GM13976 (cell line): ENCODE measurements at regions not wholly inside any gene's neighbourhood (a gene's known extent, or its start where the extent isn't known, plus 50 kb on each side); places are given as distances from the start of the nearest gene placed in this dataset.

Source experiments
- DNase-seq: peaks from one replicate; pipeline ENCODE4 v3.0.0; 2012; ENCODE audit warnings: low spot score
- in situ Hi-C: fragments of 300-500 bp; cut with MboI; formaldehyde crosslinking; loops from one replicate; pipeline ENCODE4 v1.12.0; 2022; ENCODE audit warnings: low sequenced_read_pairs, mixed read lengths, inconsistent platforms; ENCODE audit not compliant: unreplicated experiment
- TF ChIP-seq, protein P1 (sequence below): IDR thresholded peaks from 2 replicates; pipeline ENCODE4 v1.5.1; 2012; ENCODE audit warnings: borderline replicate concordance, mild to moderate bottlenecking; ENCODE audit not compliant: insufficient read depth; ENCODE audit errors: extremely low read depth, missing control alignments, control extremely low read depth

DNA sequence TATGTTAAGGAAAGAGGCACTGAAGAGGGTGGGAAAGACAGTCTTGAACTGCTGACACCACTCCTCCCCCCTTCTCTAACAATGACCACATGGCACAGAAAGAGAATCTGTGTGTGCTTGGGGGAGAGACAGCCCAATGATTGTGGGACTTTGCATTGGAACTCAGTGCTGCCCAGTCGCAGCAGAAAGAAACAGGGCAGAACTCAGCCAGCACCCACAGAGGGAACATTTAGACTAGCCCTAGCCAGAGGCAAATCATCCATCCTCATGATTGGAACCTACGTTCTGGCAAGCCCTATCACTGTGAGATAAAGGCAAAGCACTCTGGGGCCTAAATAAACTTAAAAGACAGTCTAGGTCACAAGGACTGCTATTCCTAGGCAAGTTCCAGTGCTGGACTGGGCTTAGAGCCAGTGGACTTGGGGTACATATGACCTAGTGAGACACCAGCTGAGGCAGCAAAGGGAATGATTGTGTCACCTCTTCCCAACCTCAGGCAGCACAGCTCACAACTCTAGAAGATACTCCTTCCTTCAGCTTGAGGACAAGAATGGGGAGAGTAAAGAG is 132.8 kb upstream of the S100G start:
- no peak for DNase-seq
- in situ Hi-C loops = no loop called here
- TF ChIP-seq, protein P1, sequence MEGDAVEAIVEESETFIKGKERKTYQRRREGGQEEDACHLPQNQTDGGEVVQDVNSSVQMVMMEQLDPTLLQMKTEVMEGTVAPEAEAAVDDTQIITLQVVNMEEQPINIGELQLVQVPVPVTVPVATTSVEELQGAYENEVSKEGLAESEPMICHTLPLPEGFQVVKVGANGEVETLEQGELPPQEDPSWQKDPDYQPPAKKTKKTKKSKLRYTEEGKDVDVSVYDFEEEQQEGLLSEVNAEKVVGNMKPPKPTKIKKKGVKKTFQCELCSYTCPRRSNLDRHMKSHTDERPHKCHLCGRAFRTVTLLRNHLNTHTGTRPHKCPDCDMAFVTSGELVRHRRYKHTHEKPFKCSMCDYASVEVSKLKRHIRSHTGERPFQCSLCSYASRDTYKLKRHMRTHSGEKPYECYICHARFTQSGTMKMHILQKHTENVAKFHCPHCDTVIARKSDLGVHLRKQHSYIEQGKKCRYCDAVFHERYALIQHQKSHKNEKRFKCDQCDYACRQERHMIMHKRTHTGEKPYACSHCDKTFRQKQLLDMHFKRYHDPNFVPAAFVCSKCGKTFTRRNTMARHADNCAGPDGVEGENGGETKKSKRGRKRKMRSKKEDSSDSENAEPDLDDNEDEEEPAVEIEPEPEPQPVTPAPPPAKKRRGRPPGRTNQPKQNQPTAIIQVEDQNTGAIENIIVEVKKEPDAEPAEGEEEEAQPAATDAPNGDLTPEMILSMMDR = no peak

DNA sequence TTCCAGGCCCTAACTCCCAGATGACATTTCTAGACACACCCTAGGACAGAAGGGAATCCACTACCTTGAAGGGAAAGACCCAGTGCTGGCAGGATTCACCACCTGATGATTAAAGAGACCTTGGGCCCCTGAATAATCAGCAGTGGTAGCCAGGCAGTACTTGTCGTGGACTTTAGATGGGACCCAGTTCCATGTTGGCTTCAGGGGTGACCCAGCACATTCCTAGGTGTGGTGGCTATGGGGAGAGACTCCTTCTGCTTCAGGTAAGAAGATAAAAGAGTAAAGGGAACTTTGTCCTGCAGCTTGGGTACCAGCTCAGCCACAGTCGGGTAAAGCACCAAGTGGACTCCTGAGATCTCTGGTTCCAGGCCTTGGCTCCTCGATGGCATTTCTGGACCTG is 131.8 kb upstream of the S100G start:
- TF ChIP-seq, protein P1 = no peak
- in situ Hi-C loops = no loop called here

DNA sequence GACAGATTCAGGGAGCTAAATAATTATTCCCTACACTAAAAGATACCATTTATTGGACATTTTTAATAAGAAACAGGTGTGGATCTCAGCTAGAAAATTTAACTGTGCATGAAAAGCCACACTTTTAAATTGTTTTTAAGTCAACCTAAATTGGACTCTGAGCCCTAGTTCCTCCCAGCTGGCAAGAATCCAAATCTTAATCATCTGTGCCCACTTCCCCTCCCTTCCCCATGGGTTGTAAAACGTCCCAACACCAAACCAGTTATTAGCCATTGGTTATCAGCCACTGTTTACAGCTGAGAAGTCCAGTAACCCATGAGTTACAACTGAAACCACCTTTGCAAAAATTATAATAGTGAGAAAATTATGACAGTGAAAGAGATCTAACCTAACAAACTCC is 125.6 kb upstream of the S100G start:
- TF ChIP-seq, protein P1 = no peak
- DNase-seq = no peak
- in situ Hi-C loops = no loop called here

More for the DNA sequence above, 131.8 kb upstream of the S100G start:
- DNase-seq = no peak

GRCh38 chrX:16526003-16526402 is 124.0 kb upstream of the S100G start:
- no peak for DNase-seq
- TF ChIP-seq, protein P1 = no peak
- in situ Hi-C loops = no loop called here

GRCh38 chrX:16528620-16529019 is 121.3 kb upstream of the S100G start:
- TF ChIP-seq, protein P1 = no peak
- in situ Hi-C loops = no loop called here

More at GRCh38 chrX:16528620-16529019, 121.3 kb upstream of the S100G start:
- DNase-seq = no peak
